DMS153 treated with DMSO at 0.1 percent for 48 hours (cell line): ENCODE measurements at regions not wholly inside any gene's neighbourhood (a gene's known extent, or its start where the extent isn't known, plus 50 kb on each side); places are given as distances from the start of the nearest gene placed in this dataset.

Experiments
- DNase-seq: peaks from one replicate; lab custom pipeline; 2025; ENCODE audit not compliant: unreplicated experiment; lab: John Stamatoyannopoulos, UW

DNA sequence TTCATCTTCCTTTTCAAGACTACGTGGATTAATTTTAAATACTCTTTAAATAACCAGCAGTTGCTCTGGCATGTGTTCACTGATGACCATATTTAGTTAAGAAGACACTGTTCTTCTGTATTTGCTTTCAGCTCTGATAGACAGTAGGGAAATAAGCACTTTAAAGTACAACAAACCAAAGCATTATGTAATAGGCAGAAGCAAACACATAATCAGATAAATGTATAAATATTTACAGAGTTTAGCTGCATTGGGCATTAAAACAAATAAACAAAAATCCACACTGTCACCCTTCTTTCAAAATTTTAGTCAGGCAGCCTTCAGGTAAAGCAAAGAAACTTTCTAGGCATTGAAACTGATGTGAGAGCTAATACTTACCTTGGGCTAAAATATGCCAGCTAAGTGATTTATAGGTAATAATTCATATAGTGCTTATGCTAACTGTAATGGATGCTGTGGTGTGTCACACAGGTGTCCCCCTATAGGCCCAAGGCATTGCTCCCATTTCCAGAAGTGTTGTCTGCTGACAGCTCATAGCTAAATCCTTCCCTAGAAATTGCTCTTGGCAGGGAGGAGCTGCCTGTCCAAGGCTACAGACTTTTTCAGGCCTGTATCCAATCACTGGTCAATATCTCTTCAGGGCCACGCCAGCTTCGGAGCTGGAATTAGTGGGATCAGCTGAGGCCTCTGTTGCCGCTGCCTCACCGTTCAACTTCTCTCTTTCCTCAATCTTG, 111.5 kb upstream of the CITED2 start:
- DNase-seq = no peak

GRCh38 chr6:139485185-139485584, 110.7 kb upstream of the CITED2 start:
- no peak for DNase-seq

GRCh38 chr6:139483079-139483478, 108.6 kb upstream of the CITED2 start:
- DNase-seq = no peak

DNA sequence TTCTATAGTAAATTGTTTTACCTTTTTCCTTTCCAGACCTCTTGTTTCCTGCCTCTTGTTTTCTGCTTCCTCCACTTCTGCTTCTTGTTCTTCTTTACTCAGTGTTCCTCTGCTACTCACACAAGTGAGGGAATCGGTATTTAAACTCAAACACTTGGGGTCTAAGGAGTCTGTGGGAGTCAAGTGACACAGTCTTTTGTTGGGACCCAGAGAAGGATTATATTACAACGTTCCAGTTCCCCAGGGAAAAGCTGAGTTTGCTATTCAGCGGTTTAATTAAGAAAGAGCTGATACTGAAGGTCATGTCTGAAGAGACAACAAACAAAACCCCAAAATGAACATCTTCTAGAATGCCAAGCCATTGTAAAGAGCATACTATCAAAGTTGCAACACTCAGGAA, 107.8 kb upstream of the CITED2 start:
- DNase-seq = no peak

- no peak for DNase-seq
Observed at GRCh38 chr6:139480356-139481165, 106.1 kb upstream of the CITED2 start.

DNA sequence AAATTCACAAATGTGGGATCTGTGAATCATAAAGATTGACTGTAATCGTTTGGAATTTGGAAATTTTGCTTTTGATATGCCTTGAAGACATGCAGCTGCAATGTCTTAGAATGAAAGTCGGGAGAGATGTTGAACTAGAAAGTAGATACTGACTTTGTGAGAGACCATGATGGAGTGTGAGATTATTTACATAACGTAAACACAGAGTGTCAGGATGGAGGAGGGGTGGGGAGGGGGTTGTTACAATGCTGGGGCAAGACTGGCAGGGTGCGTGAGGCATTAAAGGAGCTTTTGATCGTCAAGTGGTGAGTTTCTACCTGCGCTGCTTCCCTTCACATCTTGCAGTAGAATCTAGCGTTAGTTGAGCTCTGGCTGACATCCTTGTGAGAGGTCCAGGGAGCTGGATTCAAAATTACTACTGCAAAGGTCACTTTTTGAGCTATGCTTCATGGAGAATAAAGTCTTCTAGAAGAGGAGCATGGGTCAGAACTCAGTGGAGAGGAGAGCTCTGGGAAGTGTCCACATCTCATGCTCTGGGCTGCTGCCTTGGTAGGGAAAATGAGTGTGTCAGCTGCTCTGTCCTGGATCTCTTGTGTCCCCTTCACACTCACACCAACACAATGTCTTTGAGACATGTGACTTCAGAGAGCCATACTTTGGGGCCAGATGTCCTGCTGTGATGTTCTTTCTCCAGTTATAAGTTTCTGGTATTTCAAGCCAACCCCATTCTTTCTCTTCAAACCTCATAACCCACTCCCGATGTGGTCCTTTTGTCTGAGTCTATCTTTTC, 105.2 kb upstream of the CITED2 start:
- DNase-seq = no peak

DNA sequence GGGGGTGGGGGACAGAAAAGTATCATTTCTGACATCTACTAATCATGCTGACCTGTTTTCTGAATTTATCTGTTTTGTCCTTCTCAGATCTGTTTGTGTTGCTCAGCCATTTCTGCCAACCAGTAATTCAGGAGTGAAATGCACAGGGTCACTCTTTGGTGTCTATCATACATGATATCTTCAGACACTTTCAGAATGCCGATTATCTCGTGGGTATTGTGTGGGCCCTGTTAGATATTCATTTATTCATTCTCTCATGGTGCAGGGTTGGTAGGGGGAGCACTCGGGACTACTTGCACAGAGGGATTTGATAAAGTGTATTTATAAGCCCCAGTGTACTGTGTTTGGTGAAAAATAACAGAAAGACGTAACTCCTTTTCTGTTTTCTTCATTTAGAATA, 101.2 kb upstream of the CITED2 start:
- DNase-seq = no peak

DNA sequence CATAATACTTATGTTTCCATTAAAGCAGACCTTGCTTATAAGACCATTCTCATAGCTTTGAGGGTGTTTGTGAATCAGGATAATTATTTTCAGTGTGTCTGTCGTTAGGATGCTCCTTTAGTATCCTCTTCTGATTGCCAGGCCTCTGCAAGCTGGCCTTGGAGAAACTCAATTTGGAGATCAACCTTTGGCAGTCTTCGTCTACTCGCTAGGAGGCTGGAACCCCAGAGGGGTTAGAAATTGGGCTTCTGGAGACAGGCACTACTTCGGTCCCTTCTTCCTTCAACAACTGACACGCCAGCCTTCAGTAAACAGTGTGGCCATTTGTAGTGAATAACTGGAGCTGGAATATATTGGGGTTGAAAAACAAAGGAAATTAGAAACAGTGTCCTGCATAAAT, 100.8 kb upstream of the CITED2 start:
- DNase-seq = no peak

- no peak for DNase-seq
Observed at GRCh38 chr6:139474145-139475108, 100.0 kb upstream of the CITED2 start.

- no peak for DNase-seq
Observed at GRCh38 chr6:139473731-139474130, 99.3 kb upstream of the CITED2 start.

GRCh38 chr6:139473231-139473701, 98.8 kb upstream of the CITED2 start:
- no peak for DNase-seq

DNA sequence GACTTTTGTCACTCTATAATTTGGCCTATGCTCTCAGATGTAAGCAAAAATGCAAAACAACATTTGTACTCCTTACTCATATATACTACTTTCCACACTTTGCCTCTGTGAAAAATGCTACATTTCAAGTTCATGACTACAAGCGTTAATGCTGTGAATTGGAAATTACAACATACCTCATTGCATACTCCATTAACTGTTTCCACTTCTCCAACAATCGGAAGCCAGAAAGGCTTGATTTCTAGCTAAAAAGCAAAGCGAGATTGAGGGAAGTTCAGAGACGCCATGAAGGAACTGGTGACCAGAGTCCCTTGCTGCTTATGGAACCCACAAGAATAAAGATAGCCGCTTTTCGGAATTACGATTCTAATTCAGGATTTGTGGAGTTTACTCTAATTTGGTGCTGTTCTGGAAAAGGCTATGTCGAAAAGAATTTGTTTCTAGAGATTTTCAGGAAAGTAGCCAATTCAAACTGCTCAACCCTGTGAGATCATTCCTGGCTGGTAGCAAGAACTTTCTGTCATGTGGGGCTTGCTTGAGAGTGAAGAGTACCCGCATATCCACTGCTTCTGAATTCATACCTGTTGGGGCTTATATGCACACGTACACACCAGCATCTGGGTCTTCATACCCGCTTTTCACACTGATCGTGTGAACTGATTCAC, 98.0 kb upstream of the CITED2 start:
- DNase-seq = no peak

DNA sequence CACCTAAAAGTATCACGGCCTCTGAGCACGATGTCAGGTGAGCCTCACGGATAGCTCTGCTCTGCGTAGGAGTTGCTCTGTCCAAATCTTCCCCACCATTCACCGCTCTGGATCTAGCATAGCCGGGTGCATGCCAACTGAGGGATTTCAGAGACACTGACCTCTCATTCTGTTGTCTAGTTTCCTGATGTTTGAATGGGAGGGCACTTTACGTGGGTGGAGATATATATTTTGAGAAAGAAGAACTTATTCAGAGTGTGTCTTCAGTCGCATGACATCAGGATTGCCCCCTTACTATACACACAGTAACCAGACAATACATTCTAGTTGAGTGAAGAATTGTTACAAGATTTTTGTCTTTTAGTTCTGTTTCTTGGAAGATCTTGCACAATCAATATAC, 96.5 kb upstream of the CITED2 start:
- no peak for DNase-seq

DNA sequence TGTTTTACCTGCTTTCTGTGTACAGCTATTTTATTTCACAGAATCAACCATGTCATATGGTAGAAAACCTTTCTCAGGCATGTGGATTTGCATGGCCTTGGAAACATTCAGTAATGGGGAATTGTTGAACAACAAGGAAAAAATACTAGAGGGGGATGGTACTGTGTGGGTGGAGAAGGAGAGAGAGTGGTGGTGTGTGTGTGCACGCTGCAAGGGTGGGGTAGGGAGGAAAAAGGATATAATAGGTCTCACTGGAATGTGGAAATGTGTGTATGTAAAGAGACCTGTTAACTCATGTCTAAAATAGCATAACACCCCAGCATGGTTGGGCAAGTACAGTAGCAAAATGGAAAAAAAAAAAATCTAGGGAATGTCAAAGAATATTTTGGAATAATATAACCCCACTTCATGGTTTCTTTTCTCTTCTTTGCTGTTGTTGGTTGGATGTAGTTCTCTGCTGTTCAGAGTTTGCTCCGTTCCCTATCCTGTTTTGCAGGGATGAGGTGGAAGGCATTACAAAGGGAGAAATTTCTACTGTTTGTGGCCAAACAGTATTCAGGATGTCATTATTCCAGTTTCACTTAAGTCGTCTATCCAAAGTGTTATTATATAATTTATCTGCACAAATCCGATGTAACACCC, 93.9 kb upstream of the CITED2 start:
- DNase-seq = no peak

DNA sequence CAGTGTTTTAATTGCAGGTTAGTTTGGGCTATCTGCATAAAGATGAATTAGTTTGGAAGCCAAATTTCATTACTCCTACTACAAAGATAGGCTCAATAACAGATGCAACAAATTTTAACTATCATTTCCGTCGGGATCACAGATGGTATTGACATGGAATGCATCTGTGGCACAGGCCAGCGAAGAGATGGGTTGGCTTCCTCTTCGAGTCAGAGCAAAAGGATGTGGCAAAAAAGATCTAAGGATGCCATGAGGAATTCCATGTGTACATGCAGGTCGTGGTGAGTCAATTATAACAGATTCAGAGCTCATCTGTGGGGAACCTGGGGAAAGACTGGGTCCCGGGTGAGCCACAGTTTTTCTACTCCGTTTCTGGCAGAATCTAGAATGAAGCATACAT, 83.0 kb upstream of the CITED2 start:
- DNase-seq = no peak

DNA sequence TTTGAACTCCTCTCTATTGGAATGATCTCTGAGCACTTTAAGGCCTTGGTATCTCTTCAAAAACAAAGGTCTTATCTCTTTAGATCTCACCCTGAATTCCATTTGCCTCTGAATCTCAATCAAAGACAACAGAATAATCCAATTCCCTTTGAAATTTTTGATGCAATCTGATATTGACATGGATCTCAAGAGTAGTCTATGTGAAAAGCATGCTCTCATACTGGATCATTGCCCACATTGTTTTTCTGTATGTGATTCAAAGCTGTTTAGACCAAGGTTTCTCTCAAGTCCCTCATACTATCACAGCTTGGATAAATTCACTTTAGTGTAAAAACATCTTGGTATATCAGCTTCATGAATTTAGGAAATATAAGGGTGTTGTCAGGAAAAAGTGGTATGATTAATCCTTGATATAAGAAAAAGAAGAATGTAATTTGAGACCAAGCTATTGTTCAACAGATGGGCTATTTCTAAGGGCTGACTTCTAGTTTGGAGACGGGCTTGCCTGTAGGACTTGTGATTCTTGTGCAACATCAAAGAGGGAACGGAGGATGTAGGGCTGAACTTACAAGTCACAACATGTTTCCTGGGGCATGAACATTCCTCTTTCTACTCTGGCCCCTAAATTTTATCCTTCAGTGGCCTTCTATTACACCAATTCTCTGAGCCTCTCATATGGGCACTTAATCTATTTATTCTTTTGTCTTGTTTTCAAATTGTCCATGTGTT, 77.9 kb upstream of the CITED2 start:
- DNase-seq = no peak

DNA sequence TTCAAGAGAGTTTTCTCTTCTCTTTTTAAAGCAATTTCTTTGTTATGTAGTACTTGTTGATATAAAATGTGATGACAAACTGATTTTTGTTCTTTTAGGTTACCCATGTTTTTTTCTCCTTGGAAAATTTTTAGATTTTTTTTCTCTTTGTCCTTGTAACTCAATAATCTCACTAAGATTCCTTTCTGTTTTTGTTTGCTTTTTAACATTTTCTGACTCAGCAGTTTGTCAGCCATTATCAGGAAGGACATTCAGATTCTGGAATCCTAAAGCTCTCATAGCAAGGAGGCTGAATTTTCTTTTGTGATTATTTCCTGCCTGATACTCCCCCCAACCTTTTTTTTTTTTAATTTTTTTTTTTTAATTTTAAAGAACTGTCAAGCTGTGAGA, 75.2 kb upstream of the CITED2 start:
- no peak for DNase-seq

GRCh38 chr6:139448998-139449610, 74.7 kb upstream of the CITED2 start:
- DNase-seq = no peak
